EH (cell line): ENCODE measurements at regions not wholly inside any gene's neighbourhood (a gene's known extent, or its start where the extent isn't known, plus 50 kb on each side); places are given as distances from the start of the nearest gene placed in this dataset.

Source experiments
- DNase-seq: peaks from one replicate; pipeline ENCODE4 v3.0.0-alpha.2; 2015; ENCODE audit warnings: low read depth

DNA sequence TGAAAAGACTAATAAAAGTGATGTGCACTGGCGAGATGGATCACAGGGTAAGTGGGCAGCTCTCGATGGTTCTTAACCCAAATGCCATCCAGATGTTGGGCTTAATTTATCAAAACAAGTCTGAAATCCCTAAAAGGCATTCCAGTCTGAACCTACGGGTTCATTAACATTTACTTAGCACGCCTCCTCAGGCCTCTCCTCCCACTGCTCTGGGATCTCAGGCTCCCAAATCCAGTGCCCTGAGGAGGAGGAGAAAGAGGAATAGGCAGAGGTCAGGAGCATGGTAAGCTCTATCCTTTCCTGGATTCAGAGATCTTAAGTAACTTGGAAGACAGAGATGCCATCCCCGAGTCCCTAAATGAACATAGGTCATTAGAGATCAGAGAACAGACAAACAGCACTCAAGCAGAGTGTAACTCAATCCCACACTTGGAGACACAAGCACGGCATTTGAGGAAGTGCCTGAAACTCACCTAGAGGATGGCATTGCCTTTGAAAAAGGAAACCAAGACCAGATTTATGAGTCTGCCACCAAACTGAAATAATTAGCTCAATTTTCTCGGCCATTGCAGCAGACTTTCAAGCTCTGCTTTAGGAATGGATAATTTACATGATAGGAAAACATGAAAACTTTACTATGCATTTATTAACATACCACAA is 140.9 kb downstream of the CXCL12 start:
- no peak for DNase-seq

DNA sequence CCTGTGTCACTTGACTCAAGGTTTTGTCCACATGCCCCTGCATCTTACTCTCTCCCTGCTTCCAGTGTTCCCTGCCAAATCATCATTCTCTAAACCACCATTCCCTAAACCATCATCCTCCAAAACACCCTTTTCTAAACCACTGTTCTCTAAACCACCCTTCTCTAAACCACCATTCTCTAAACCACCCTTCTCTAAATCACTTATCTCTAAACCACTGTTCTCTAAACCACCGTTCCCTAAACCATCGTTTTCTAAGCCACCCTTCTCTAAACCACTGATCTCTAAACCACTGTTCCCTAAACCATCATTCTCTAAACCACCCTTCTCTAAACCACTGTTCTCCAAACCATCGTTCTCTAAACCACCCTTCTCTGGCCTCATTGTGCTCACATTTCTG is 142.1 kb downstream of the CXCL12 start:
- no peak for DNase-seq

DNA sequence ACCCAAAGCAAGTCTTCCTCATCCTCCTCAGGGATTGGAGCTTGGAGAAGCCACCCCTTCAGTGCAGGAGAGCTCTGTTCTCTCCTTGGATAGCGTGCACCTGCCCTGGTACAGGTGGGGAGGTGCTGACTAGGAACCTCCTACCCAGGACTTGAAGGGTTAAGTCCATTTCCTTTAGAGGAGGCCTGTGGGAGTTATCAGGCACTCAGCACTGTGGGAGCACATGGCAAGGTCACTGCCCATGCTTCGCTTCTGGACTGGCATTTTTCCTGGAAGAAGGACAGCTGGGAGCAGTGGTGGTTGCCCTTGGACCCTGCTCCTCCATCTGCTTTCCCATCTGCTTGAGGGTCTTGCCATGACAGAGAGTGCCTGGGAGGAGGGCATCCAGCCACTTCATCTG is 142.8 kb downstream of the CXCL12 start:
- no peak for DNase-seq

DNA sequence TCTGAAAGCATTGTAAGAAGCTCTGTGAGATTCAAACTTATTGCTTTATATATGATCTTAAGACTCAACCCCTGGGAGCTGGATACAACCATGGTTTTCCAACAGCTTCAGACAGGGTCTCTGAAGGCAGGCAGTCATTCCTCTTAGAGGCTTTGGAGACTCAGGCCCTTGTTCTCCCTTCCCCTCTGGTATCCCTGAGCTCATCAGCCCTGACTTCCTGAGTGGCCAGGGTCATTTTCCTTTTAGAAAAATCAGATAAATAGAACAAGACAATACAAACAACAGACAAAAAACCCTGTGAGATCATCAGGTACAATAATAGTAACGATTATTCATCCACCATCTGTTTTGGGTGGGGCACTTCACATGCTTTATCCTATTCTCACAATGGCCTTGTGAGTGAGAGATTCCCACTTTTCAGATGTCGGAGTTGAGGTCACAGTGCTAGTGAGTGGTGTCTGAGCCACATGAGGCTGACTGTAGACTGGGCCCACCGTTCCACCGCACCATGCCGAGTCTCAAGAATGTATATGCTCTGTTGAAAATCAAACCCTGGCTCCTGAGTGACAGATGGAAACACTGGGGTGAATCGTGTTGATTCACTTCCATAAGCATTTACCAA is 144.2 kb downstream of the CXCL12 start:
- peak; percentile 17 for DNase-seq

DNA sequence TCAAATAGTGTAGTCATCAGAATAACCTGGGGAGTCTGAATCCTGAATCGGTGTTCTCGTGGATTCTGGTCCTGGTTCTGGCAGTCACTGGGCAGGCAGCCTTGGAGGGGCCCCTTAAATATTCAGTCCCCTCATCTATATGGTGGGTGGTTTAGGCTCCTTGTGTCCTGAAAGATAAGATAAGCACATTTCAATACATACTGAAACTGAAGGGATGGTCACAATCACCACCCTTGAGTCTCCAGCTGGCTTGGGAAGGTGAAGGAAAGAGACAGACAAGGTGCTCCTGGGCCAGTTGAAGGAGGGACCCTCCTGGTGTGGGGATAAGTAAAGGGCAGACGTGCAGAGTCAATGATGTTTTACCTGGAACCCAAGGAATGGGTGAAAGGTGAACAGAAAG is 146.7 kb downstream of the CXCL12 start:
- DNase-seq, result no peak

DNA sequence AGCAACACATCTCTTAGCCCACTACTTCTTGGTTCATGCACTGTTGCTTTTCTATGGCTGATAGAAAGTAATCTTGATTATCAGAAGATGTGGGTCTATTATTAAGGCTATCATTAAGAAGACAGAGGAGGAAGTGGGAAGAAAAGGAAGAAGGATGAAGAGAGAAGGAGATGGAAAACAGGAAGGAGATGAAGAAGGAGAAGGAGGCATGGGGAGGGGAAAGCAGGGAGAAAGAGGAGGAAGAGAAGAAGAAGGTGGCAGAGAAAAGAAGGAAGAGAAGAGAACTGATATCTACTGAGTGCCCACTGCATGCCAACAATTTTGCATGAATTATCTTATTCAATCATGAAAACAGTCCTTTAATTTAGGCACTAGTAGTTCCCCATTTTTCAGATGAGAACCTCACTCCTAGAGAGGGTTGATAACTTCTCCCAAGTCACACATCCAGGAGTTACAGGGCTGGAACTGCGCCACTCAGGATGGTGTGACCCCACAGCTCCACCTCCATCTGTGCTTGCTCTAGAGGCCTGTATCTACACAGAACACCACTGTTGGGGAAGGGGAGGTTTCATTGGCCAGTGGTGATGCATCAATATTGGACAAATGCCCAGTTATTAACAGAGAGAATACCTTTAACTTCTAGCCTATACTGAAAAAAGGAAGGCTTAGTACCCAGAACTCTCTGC is 147.4 kb downstream of the CXCL12 start:
- DNase-seq, result no peak

DNA sequence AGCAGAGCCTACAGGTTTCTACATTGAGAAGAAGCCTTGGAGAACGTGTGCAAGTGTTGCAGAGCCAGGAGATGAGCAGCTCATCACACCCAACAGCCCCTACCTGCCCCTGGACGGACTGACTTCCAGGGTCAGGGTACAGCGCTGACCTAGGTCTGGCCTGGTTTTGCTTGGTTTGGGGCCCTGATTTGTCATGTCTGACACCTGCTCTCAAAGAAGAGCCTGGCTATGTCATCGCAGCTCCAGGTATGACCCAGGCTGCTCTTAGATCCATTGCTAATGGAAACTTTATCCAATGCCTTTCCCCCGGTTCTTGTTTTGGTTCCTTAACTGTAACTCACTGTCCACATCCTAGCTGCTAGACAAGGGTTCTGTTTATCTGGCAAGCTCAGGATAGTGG is 149.5 kb downstream of the CXCL12 start:
- DNase-seq, result no peak

DNA sequence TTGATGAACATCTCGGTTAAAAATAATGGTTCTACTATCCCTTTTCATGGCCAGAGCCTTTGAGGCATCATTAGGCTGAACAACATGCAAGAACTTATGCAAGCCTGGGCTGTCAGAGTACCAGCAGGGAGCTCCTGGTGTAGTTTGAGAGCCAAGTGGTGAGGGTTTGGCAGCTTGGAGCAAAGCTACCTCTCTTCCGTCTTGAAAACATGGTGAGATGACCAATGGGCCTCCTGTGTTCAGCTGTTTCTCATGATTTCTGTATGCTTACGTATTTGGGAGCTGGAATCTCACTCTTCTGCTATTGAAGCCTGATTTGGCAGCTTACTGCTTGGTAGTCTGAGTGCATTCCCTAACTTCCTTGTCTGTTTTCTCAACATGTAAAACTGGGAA is 150.4 kb downstream of the CXCL12 start:
- DNase-seq, result no peak

DNA sequence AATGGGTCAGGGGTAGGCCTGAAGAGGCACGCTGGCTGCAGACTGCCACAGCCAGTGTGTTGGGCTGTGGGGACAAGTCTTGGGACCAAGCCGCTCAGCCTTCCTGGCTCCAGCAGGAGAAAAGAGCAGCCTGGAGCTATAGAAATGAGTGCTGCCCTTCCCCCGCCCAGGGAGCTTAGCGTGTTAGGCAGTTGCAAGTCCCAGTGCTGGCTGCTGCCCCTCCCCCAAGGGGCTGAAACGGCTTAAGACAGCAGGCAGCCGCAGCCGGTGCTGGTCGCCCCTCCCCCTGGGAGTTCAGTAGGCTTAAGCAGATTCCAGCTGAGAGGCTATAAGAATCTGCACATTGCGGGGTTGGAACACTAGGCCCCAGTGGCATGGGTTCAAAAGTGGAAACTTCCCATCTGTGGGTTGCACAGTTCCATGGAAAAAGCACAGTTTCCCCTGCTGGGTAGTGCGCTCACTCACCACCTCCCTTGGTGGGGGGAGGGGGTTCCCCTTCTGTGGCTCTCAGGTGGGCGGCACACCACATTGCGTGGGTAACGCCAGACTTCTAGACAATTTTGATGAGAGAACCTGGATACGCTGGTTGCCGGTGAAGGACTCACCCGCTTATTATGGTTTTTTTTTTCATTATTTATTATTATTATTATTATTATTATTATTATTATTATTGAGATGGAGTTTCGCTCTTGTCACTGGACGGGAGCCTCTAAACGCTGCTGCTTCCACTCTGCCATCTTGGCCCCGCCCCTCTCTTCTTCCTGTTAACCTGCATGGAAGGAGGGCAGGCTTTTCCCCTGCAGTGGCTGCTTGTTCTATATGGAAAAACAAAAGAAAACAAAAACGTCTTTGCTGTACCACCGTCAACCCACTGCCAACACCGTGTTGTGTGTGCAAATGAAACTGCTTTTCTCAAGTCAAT is 151.1 kb downstream of the CXCL12 start:
- DNase-seq, result peak; percentile 24

DNA sequence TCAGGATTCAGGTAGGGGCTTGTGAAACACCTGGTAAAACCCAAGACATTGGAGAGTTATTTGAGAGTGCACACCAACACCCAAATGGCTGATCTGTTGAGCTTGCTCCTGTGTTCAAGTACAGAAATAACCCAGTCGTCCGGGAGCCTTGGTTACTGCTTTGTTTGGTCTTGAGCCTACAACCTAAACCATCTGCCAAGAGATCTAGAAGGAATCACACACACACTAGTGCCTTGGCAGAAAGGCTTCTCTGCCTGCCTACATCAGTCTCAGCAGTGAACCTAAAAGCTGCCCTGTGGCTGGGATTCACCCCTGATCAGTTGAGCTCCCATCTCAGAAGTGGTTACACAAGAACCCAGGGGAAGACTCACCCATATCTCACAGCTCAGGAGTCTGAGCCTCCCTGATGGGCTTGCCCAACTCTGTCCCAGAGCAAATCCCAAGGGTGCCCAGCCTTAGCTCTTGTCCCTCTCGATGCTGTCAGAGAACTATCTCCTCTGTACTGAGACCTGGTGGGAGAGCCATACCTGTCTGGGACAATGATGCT is 167.6 kb downstream of the CXCL12 start:
- DNase-seq, result no peak

DNA sequence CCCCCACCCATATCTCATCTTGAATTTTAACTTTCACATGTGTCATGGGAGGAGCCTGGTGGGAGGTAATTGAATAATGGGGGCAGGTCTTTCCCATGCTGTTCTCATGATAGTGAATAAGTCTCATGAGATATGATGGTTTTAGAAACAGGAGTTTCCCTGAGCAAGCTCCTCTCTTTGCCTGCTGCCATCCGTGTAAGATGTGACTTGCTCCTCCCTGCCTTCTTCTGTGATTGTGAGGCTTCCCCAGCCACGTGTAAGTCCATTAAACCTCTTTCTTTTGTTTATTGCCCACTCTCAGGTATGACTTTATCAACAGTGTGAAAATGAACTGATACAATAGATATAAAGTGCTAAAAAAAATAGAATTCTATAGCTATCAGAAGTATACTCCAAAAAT is 168.8 kb downstream of the CXCL12 start:
- DNase-seq, result no peak

DNA sequence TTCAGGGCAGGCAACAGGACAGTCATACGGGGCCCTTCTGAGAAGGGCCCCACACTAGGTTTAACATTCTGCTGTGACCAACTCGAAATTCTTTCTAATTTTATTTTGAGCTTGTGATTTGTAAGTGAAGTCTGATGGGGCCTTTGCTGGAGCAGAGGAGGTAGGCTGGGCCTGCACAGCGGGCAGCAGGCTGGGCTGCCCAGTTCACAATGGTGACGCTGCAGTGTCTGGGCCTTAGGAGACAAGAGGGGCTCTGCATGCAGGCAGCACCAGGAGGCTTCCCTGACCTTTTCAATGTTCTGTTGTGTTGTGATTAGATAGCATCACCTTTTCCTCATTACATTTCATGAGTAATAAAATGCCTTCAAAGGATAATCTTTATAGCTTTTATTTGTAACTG is 175.1 kb downstream of the CXCL12 start:
- DNase-seq, result no peak

DNA sequence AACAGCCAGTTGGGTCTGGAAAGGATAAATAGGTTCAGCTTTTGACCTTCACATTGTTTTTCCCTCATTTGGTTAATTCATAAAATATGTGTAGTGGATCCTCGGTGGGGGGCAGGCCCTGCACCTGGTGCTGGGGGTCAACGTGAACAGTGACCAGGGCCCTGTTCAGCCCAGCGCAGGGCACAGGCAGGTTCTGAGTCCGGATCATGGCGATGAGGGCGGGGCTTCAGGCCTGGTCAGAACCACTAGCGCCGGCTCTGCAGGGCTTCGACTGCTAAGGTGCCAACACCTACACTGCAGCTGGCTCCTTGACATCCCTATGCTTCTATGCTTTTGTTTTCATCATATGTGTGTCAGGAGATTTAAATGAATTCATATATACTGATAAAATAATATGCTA is 177.7 kb downstream of the CXCL12 start:
- DNase-seq, result no peak

DNA sequence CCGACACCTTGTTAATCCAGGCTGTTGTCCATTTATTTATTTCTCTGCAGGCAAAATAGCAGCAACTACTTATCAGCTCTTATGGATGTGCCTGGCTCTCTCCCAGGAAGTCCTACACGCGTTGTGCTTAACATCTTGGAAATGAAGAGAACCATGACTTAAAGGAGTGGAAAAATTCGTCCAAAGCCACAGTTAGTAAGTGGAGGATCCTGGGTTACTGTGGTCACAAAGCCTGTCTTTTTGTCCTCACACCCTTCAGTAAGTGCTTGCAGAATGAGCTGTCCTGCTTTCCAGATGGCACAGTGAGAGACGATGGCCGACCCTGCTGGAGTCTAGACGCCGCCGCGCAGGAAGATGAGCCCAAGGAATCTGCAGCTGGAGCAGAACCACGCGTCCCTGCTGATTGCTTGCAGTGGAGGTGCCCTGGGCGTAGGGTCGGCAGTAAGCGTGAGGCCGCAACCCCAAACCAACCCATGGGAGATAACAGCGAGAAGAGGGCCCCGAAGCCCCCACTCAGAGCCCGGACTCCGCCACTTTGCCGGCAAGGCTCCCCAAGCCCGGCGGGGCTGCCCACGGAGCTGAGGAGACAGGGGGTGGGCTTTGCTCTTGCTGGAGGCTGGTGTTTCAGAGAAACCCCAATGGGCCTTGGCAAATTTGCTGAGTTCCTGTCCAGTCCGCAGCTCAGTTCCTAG is 178.6 kb downstream of the CXCL12 start:
- peak; percentile 87 for DNase-seq

DNA sequence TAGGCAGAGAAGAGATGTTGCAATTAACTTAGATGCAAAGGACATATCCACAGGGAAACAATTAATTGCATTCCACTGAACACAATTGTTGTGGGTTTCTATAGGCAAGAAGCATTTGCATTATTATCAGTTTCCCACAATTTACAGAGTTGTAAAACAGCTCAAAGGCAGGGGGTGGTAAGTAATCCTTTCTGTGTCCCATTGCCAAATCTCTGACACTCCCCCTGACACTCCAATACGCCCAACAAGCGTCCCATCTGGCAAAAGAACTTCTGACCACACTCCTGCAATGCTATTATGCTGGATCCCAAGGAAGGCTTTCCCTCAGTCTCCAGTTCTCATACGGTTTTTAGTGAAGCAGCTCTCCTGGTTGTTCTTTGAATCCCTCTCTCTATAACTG is 179.8 kb downstream of the CXCL12 start:
- no peak for DNase-seq

DNA sequence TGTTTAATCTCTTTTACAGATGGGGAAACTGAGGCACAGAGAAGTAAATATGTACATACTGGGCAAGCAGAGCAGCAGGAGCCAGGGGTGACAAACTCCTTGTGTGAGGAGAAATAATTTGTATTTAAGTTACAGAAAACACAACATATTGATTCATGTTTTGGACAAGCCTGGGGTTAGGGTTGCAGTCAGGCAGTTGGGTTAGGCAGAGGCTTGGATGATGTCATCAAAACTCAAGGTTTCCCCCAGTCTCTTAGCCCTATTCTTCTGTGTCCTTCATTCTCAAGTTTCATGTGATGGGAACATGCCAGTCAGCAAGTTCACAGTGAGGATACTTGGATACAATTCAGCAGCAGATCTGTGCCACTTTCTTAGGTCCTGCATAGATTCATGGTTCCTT is 181.4 kb downstream of the CXCL12 start:
- no peak for DNase-seq

DNA sequence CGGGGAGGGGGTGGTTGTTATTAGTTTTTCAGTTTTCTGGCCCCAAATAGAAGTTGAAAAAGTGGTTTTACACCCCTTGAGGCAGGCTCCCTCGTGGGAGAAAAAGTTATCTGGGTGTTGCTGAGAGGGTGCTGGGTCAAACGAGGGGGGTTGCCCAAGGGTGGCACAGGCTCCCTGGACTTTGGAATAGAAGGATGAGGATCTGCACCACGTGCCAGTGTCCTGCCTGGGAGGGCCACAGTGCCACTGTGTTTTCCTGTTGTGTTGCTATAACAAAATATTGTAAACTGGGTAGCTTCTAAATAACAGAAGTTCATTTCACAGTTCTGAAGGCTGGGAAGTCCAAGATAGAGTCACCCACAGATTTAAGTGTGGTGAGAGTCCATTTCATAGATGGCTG is 181.9 kb downstream of the CXCL12 start:
- no peak for DNase-seq

DNA sequence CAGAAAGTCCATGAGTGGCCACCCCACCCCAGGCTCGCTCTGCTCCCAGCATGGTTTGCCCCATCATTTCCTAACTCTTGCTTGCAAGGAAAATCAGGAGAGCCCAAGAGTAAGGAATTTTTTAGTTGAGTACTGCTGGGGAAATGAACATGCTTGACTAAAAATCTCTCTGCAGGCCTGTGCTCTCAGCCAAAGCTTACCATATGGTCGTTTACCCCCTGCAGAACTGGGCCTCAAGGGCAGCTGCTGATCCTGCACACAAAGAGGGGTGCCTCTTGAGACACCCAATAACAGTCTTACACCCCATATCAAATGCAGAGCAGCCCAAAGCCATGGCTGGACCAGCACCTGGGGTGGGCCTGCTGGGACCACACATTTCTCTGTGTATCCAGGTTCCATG is 183.2 kb downstream of the CXCL12 start:
- DNase-seq, result no peak

DNA sequence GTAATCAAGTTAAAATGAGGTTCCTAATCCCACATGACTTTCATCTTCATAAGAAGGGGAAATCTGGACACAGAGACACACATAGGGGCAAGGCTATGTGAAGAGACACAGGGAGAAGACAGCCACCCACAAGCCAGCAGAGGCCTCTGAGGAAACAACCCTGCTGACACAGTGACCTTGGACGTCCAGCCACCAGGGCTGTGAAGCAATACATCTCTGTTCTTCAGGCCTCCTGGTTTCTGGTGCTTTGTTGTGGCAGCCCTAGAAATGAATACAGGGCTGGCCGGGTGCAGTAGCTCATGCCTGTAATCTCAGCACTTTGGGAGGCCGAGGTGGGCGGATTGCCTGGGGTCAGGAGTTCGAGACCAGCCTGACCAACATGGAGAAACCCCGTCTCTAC is 183.9 kb downstream of the CXCL12 start:
- DNase-seq, result no peak

DNA sequence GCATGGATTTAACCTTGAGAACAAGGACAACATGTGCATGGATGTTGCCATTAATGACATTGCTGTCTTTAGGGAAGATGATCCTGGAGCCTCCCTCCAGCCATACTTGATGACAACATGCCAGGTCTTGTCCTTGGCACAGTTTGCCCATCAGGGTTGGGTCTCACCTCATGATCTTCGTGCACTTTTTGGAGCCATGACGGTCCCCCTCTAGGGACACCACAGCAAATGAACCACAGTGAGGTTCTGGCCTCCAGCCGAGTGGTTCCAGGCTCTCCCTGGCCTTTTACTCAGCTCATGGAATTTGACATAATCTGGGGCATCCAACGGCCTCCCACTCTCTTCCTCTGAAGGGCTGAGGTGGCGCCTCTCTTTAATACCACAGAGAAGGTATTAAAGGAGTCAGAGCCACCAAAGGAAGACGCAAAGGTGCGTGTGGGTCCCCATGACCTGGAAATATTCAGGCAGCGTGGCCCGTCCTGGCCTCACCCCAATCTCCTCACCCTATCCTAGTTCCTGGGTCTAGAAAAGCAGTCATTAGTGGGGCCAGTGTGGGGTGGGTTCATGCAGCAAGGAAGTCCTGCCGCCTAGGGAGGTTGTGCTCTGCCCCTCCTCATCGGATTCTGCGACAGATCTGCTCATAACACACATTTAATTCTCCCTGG is 184.8 kb downstream of the CXCL12 start:
- no peak for DNase-seq

DNA sequence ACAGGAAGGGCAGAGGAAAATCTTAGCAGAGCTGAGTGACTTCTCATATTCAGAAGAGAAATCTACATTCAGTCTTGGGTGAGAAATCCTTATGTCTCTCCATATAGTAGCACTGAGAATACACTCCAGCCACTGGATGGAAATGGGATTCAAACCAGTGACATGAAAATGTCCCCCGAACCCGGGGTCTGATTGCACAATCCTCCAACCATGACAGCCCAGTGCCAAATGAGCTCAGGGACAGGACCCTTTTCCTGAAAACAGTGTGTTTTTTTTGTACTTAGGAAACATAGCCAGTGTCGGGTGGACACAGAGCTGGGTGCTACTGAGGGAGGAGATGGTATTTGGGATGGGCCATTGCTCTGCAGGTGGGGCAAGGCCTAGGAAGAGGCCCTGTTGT is 185.6 kb downstream of the CXCL12 start:
- DNase-seq, result no peak
